PC-9 (cell line): ENCODE measurements at regions not wholly inside any gene's neighbourhood (a gene's known extent, or its start where the extent isn't known, plus 50 kb on each side); places are given as distances from the start of the nearest gene placed in this dataset.

Experiments used
- EZH2 ChIP-seq: fragments of 200-600 bp; sonication (generic); IDR thresholded peaks from 2 replicates; pipeline ENCODE4 v1.8.0; 2017; ENCODE audit warnings: antibody characterized with exemption, low read depth
- TF ChIP-seq, protein P1 (sequence below): fragments of 200-600 bp; sonication (generic); conservative IDR thresholded peaks from 2 replicates; pipeline ENCODE4 v1.6.1; 2017; ENCODE audit warnings: mixed run types, antibody characterized with exemption, mild to moderate bottlenecking, moderate library complexity

DNA sequence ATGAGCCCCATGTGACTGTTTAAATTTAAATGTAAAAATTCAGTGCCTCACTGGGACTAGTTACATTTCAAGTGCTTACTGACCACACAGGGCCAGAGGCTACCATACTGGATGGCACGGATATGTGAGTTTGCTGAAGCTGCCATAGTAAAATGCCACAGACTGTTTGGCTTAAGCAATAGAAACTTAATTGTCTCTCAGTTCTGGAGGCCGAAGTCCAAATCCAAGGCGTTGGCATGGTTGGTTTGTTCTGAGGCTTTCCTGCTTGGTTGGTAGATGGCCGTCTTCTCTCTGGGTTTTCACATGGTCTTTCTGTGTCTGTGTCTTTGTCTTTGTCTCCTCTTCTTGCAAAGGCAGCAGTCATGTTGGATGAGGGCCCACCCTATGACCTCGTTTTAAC lies 878.9 kb upstream of the RBFOX1 start:
- TF ChIP-seq, protein P1, sequence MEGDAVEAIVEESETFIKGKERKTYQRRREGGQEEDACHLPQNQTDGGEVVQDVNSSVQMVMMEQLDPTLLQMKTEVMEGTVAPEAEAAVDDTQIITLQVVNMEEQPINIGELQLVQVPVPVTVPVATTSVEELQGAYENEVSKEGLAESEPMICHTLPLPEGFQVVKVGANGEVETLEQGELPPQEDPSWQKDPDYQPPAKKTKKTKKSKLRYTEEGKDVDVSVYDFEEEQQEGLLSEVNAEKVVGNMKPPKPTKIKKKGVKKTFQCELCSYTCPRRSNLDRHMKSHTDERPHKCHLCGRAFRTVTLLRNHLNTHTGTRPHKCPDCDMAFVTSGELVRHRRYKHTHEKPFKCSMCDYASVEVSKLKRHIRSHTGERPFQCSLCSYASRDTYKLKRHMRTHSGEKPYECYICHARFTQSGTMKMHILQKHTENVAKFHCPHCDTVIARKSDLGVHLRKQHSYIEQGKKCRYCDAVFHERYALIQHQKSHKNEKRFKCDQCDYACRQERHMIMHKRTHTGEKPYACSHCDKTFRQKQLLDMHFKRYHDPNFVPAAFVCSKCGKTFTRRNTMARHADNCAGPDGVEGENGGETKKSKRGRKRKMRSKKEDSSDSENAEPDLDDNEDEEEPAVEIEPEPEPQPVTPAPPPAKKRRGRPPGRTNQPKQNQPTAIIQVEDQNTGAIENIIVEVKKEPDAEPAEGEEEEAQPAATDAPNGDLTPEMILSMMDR: no peak
- TF ChIP-seq EZH2: no peak
